Hematopoietic multipotent progenitor cell (in vitro differentiated cells): ENCODE measurements at regions not wholly inside any gene's neighbourhood (a gene's known extent, or its start where the extent isn't known, plus 50 kb on each side); places are given as distances from the start of the nearest gene placed in this dataset.

Source experiments
- DNase-seq, 3 donors: peaks; one replicate each; pipeline ENCODE4 v3.0.0-alpha.2; 2011 to 2015; ENCODE audit warnings: low read depth in 2 of 3, low spot score in 2 of 3

GRCh38 chr17:72511874-72512273 is 391.1 kb downstream of the SOX9 start:
- no peak for DNase-seq

GRCh38 chr17:72512649-72513556 is 392.1 kb downstream of the SOX9 start:
- no peak for DNase-seq

GRCh38 chr17:72514321-72514861 is 393.6 kb downstream of the SOX9 start:
- no peak for DNase-seq

- DNase-seq: no peak
These were observed 394.1 kb downstream of the SOX9 start for GRCh38 chr17:72514891-72515290.

- DNase-seq: no peak
These were observed 394.7 kb downstream of the SOX9 start for GRCh38 chr17:72515291-72516065.

GRCh38 chr17:72516772-72517399 is 396.1 kb downstream of the SOX9 start:
- no peak for DNase-seq

- no peak for DNase-seq
These were observed 396.8 kb downstream of the SOX9 start for GRCh38 chr17:72517413-72518158.

- no peak for DNase-seq
These were observed 397.4 kb downstream of the SOX9 start for GRCh38 chr17:72518159-72518732.

- no peak for DNase-seq
These were observed 398.2 kb downstream of the SOX9 start for GRCh38 chr17:72518753-72519597.

- DNase-seq: no peak
These were observed 398.7 kb downstream of the SOX9 start for GRCh38 chr17:72519598-72519936.

GRCh38 chr17:72520665-72521303 is 400.0 kb downstream of the SOX9 start:
- no peak for DNase-seq

GRCh38 chr17:72523491-72523890 is 402.7 kb downstream of the SOX9 start:
- no peak for DNase-seq

- no peak for DNase-seq
These were observed 404.6 kb downstream of the SOX9 start for GRCh38 chr17:72525225-72526015.

GRCh38 chr17:72526769-72527168 is 405.9 kb downstream of the SOX9 start:
- DNase-seq: no peak

GRCh38 chr17:72527789-72528188 is 407.0 kb downstream of the SOX9 start:
- no peak for DNase-seq

- DNase-seq: no peak
These were observed 407.9 kb downstream of the SOX9 start for GRCh38 chr17:72528683-72529082.

- no peak for DNase-seq
These were observed 408.6 kb downstream of the SOX9 start for GRCh38 chr17:72529386-72529785.

GRCh38 chr17:72530454-72530853 is 409.6 kb downstream of the SOX9 start:
- DNase-seq: no peak
